HG03469 (cell line): ENCODE measurements at regions not wholly inside any gene's neighbourhood (a gene's known extent, or its start where the extent isn't known, plus 50 kb on each side); places are given as distances from the start of the nearest gene placed in this dataset.

Experiments
- ATAC-seq: cut with Tn5 transposase; IDR thresholded peaks from one replicate; pipeline ENCODE4 v1.9.1; 2021; ENCODE audit warnings: mild to moderate bottlenecking, moderate library complexity, moderate number of reproducible peaks; ENCODE audit not compliant: unreplicated experiment

- no peak for ATAC-seq
Observed at GRCh38 chr6:92545861-92546260, 873.5 kb downstream of the EPHA7 start.

- ATAC-seq: no peak
Observed at GRCh38 chr6:92541448-92542060, 877.8 kb downstream of the EPHA7 start.

- ATAC-seq: no peak
Observed at GRCh38 chr6:92538926-92539325, 880.4 kb downstream of the EPHA7 start.

- ATAC-seq: no peak
Observed at GRCh38 chr6:92538275-92538674, 881.1 kb downstream of the EPHA7 start.

- ATAC-seq: no peak
Observed at GRCh38 chr6:92534109-92534508, 885.2 kb downstream of the EPHA7 start.

GRCh38 chr6:92522589-92522988, 896.8 kb downstream of the EPHA7 start:
- ATAC-seq: no peak

- ATAC-seq: no peak
Observed at GRCh38 chr6:92521553-92521952, 897.8 kb downstream of the EPHA7 start.

GRCh38 chr6:92510137-92510536, 909.2 kb downstream of the EPHA7 start:
- no peak for ATAC-seq

GRCh38 chr6:92507552-92507951, 911.8 kb downstream of the EPHA7 start:
- no peak for ATAC-seq

GRCh38 chr6:92504509-92504908, 914.9 kb downstream of the EPHA7 start:
- no peak for ATAC-seq

GRCh38 chr6:92497281-92497680, 922.1 kb downstream of the EPHA7 start:
- ATAC-seq: no peak

GRCh38 chr6:92496527-92496926, 922.8 kb downstream of the EPHA7 start:
- no peak for ATAC-seq

- no peak for ATAC-seq
Observed at GRCh38 chr6:92495242-92495641, 924.1 kb downstream of the EPHA7 start.

- no peak for ATAC-seq
Observed at GRCh38 chr6:92485487-92485886, 933.9 kb downstream of the EPHA7 start.

GRCh38 chr6:92479831-92480230, 939.5 kb downstream of the EPHA7 start:
- no peak for ATAC-seq

GRCh38 chr6:92473056-92473455, 946.3 kb downstream of the EPHA7 start:
- no peak for ATAC-seq

GRCh38 chr6:92469186-92469828, 950.1 kb downstream of the EPHA7 start:
- no peak for ATAC-seq

GRCh38 chr6:92468066-92468465, 951.3 kb downstream of the EPHA7 start:
- no peak for ATAC-seq

- ATAC-seq: no peak
Observed at GRCh38 chr6:92460133-92460532, 959.2 kb downstream of the EPHA7 start.

GRCh38 chr6:92459606-92460005, 959.8 kb downstream of the EPHA7 start:
- no peak for ATAC-seq

GRCh38 chr6:92446052-92446451, 973.3 kb downstream of the EPHA7 start:
- no peak for ATAC-seq

GRCh38 chr6:92433911-92434310, 985.4 kb downstream of the EPHA7 start:
- no peak for ATAC-seq

- ATAC-seq: no peak
Observed at GRCh38 chr6:92431502-92431901, 987.9 kb downstream of the EPHA7 start.
